Mucosa of stomach (tissue), 1 donor: ENCODE measurements at regions not wholly inside any gene's neighbourhood (a gene's known extent, or its start where the extent isn't known, plus 50 kb on each side); places are given as distances from the start of the nearest gene placed in this dataset.

Source experiments
- H3K27me3 ChIP-seq: one replicate; pipeline ENCODE4 v1.7.0; 2013; ENCODE audit warnings: mild to moderate bottlenecking, low read length; ENCODE audit not compliant: control insufficient read depth, insufficient read depth
- H3K36me3 ChIP-seq: one replicate; pipeline ENCODE4 v1.7.0; 2013; ENCODE audit warnings: low read length; ENCODE audit not compliant: control insufficient read depth, insufficient read depth
- H3K4me1 ChIP-seq: one replicate; pipeline ENCODE4 v1.7.0; 2013; ENCODE audit warnings: mild to moderate bottlenecking, low read length; ENCODE audit not compliant: control insufficient read depth, insufficient read depth
- H3K4me3 ChIP-seq: one replicate; pipeline ENCODE4 v1.7.0; 2013; ENCODE audit warnings: low read length
- H3K9ac ChIP-seq: one replicate; pipeline ENCODE4 v1.7.0; 2013; ENCODE audit warnings: mild to moderate bottlenecking, low read length, moderate library complexity
- H3K9me3 ChIP-seq: one replicate; pipeline ENCODE4 v1.7.0; 2013; ENCODE audit warnings: mild to moderate bottlenecking, low read length, moderate library complexity; ENCODE audit not compliant: control insufficient read depth
- donor health status: Pancreatic carcinoma.

DNA sequence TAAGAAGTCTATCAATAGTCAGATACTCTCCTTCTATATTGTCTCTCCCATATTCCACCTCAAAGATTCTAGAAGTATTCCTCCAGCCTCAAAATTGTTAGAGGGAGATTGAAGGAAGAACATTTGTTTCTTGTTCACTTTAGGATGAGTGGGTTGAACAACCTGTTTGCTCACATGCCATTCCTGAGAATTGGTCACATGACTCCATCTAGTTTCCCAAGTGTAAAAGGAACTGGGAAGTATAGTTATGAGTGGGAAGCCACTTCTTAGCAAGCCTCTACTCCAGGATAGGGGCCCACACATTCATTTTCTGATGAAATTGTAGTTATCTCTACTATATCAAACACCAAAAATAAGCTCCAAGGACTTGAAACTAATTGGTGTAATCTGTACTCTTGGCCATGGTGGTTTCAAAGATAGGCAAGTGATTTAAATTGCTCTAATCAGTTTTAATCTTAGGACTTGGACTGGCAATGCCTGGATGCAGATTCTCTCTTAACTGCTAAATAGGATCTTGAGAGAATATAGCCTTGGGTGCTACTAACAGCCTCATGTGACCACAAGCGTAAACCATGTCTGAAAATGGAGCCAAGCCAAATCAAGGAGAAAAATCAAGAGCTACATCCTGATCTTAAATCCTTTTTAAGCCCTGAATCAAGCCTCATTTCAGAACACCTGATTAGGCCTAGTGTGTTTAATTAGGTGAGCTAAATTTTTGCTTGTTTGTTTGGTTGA is 758.7 kb upstream of the MAN1A1 start:
- no peak overlapping the region for H3K9ac ChIP-seq
- H3K27me3 ChIP-seq = no peaks in the 10 kb centered on the region

GRCh38 chr6:120103618-120104017 is 754.1 kb upstream of the MAN1A1 start:
- Histone ChIP-seq H3K4me3 (no peak overlapping the region), H3K9me3 (no peaks in the 10 kb centered on the region), H3K4me1 (no peaks in the 10 kb centered on the region), H3K36me3 (no peaks in the 10 kb centered on the region), H3K9ac (no peak overlapping the region), H3K27me3 (no peaks in the 10 kb centered on the region)

More for the DNA sequence above, 758.7 kb upstream of the MAN1A1 start:
- H3K4me3 ChIP-seq = no peak overlapping the region
- H3K4me1 ChIP-seq = no peaks in the 10 kb centered on the region
- no peaks in the 10 kb centered on the region for H3K36me3 ChIP-seq
- H3K9me3 ChIP-seq = no peaks in the 10 kb centered on the region

DNA sequence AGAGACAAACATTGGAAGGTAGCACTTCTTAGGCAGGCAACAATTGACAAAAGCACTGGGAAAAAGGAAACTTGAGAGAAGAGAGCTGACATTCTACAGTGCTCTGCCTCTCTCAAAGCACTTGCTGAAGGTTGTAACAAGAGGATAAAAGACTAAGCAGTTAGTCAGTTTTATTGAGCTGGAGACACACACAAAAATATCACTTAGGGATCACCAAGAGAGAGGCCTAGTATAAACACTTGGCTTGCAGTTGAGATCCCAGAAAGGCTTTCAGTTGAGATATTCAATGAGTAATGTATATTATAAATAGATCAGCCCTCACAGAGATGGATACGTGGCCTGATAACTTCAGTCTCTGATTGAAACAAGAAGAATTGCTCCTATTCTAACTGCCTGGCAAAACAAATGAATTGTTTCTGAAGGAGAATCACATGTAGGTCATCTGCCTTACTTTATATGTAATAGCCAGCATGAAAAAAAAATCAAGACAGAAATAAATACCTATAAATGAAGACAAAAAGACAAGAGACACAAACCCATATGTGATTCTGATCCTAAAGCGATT is 747.2 kb upstream of the MAN1A1 start:
- no peaks in the 10 kb centered on the region for H3K27me3 ChIP-seq
- no peaks in the 10 kb centered on the region for H3K36me3 ChIP-seq
- no peaks in the 10 kb centered on the region for H3K4me1 ChIP-seq
- H3K9ac ChIP-seq = no peak overlapping the region
- H3K9me3 ChIP-seq = no peaks in the 10 kb centered on the region
- H3K4me3 ChIP-seq = no peak overlapping the region

- H3K4me3 ChIP-seq = no peak overlapping the region
- H3K9me3 ChIP-seq = no peaks in the 10 kb centered on the region
- no peaks in the 10 kb centered on the region for H3K27me3 ChIP-seq
- no peak overlapping the region for H3K9ac ChIP-seq
- H3K36me3 ChIP-seq = no peaks in the 10 kb centered on the region
- no peaks in the 10 kb centered on the region for H3K4me1 ChIP-seq
These were observed 733.6 kb upstream of the MAN1A1 start for GRCh38 chr6:120083186-120083585.

DNA sequence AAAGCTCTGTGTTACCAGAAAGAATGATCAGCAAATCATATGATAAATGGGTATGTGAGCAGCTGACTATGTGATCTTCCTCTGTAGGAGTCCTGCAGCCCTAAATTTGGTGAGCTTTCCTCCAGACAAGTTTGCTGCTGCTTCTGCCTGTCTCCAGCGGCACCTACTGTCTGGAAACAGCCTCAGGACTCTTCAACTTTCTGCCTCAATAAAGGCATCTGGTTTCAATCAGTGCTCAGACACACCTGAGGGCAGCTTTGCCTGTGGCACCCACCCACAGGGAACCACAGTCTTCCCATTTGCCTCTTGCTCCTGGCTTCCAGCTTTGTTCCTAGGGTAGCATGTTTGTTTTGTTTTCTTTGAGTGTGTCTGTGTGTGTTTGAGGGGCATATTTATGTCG is 727.9 kb upstream of the MAN1A1 start:
- no peaks in the 10 kb centered on the region for H3K27me3 ChIP-seq
- no peaks in the 10 kb centered on the region for H3K9me3 ChIP-seq
- no peak overlapping the region for H3K4me3 ChIP-seq
- no peaks in the 10 kb centered on the region for H3K36me3 ChIP-seq
- no peak overlapping the region for H3K9ac ChIP-seq
- H3K4me1 ChIP-seq = no peaks in the 10 kb centered on the region

DNA sequence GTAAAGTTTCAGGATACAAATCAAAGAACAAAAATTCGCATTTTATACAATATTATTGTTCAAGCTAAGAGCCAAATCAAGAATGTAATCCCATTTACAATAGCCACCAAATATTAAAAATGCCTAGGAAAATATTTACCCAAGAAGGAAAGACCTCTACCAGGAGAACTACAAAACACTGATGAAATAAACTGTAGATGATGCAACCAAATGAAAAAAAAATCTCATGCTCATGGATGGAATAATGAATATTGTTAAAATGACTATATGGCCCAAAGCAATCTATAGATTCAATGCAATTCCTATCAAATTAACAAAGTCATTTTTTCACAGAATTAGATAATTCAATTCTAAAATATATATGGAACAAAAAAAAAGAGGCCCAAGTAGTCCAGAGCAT is 708.8 kb upstream of the MAN1A1 start:
- Histone ChIP-seq H3K27me3 (no peaks in the 10 kb centered on the region), H3K4me3 (no peak overlapping the region), H3K9me3 (no peaks in the 10 kb centered on the region), H3K4me1 (no peaks in the 10 kb centered on the region), H3K36me3 (no peaks in the 10 kb centered on the region), H3K9ac (no peak overlapping the region)

DNA sequence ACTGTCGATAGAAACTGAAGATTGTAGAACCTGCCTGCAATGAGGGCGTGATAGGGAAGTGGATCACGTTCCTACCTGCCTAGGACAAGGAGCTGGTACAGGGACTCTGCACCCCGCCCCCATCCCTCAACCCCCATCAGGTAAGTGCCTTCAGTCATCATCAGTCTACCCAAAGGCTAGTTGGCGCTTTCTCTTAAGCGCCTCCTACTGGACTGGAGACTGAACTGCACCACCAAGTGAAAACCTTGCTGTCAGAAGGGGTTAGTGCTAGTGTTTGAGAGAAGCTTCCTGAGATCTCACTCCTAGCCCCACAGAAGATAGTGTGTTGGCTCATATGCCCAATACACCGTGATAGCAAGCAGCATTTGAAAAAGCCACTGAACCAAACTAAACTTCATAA is 706.5 kb upstream of the MAN1A1 start:
- Histone ChIP-seq H3K36me3 (no peaks in the 10 kb centered on the region), H3K9me3 (no peaks in the 10 kb centered on the region), H3K9ac (no peak overlapping the region), H3K4me3 (no peak overlapping the region), H3K27me3 (no peaks in the 10 kb centered on the region), H3K4me1 (no peaks in the 10 kb centered on the region)

DNA sequence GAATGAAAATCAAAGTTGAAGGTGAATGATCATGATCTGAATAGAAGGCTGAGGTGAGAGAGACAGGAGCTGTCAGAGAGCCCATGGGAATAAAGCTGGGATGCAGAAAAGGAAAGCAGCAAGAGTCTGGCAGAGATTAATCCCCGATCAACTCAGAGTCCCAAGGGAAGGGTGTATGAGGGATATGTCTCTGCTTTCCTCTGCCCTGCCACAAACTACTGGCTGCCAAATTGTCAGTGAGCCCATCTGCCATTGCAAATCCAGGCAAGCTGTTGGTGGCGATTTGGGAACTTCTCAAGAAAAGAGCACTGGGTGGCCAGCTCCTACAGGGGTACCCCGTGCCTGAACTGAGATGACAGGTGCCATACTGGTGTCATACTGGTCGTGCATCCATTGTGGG is 705.5 kb upstream of the MAN1A1 start:
- Histone ChIP-seq H3K36me3 (no peaks in the 10 kb centered on the region), H3K4me1 (no peaks in the 10 kb centered on the region), H3K9ac (no peak overlapping the region), H3K4me3 (no peak overlapping the region), H3K9me3 (no peaks in the 10 kb centered on the region), H3K27me3 (no peaks in the 10 kb centered on the region)

GRCh38 chr6:120039664-120040063 is 690.1 kb upstream of the MAN1A1 start:
- no peaks in the 10 kb centered on the region for H3K4me1 ChIP-seq
- H3K9ac ChIP-seq = no peak overlapping the region
- no peaks in the 10 kb centered on the region for H3K27me3 ChIP-seq
- no peak overlapping the region for H3K4me3 ChIP-seq
- H3K9me3 ChIP-seq = no peaks in the 10 kb centered on the region
- no peaks in the 10 kb centered on the region for H3K36me3 ChIP-seq

GRCh38 chr6:120031837-120032236 is 682.3 kb upstream of the MAN1A1 start:
- no peaks in the 10 kb centered on the region for H3K9me3 ChIP-seq

DNA sequence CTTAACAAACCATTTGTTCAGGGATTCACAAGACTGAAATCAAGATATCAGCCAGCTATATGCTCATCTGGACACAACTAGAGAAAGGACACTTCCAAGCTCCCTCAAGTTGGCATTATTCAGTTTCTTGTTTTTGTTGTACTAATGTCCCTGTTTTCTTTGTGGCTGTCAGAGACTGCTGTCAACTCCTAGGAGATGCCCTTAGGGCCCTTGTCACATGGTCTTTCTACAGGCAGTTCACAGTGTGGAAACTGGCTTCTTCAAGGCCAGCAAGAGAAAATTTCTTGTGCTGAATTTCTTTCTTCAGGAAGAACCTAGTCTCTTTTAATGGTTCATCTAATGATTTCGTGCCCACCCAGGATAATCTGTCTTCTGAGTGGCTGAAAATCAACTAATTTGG is 677.2 kb upstream of the MAN1A1 start:
- no peak overlapping the region for H3K9ac ChIP-seq

More at GRCh38 chr6:120031837-120032236, 682.3 kb upstream of the MAN1A1 start:
- H3K4me3 ChIP-seq = no peak overlapping the region
- H3K4me1 ChIP-seq = no peaks in the 10 kb centered on the region
- H3K27me3 ChIP-seq = no peaks in the 10 kb centered on the region
- H3K9ac ChIP-seq = no peak overlapping the region
- no peaks in the 10 kb centered on the region for H3K36me3 ChIP-seq

DNA sequence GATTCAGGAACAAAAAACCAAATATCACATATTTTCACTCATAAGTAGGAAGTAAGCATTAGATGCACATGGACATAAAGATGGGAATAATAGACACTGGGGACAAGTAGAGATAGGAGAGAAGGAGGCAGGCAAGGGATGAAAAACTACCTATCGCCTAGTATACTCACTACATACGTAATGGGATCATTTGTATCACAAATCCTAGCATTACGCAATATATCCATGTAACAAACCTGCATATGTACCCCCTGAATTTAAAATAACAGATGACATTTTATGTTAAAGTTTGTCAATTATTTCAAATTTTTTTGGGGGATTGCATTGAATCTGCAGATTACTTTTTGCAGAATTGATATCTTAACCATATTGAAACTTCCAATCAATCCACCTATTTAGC is 660.5 kb upstream of the MAN1A1 start:
- no peak overlapping the region for H3K9ac ChIP-seq
- no peak overlapping the region for H3K4me3 ChIP-seq
- no peaks in the 10 kb centered on the region for H3K36me3 ChIP-seq
- no peaks in the 10 kb centered on the region for H3K27me3 ChIP-seq
- H3K4me1 ChIP-seq = no peaks in the 10 kb centered on the region
- H3K9me3 ChIP-seq = no peaks in the 10 kb centered on the region

More for the DNA sequence above, 677.2 kb upstream of the MAN1A1 start:
- Histone ChIP-seq H3K36me3 (no peaks in the 10 kb centered on the region), H3K9me3 (no peaks in the 10 kb centered on the region), H3K27me3 (no peaks in the 10 kb centered on the region), H3K4me3 (no peak overlapping the region), H3K4me1 (no peaks in the 10 kb centered on the region)
